ENCODE measurements at regions not wholly inside any gene's neighbourhood (a gene's known extent, or its start where the extent isn't known, plus 50 kb on each side); places are given as distances from the start of the nearest gene placed in this dataset.

DNA sequence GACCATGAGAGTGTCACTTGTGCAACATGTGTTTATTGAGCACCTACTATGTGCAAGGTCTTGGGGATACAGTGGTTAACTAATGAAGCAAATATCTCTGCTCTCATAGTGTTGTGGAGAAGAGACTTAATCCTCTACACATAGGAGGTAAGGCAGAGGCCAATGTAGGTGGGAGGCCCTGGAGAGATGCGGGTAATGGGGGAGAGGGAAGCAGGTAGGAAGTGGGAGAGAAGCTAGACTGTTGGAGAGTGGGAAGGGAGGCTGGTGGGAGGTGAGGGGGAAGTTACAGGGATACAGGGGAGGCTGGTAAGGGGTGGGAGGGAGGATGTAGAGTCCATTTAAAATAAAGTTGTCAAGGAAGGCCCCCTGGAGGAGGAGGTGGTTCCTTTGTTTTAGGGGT is 240.0 kb downstream of the MIAT start:
- no peak for DNase-seq

DNA sequence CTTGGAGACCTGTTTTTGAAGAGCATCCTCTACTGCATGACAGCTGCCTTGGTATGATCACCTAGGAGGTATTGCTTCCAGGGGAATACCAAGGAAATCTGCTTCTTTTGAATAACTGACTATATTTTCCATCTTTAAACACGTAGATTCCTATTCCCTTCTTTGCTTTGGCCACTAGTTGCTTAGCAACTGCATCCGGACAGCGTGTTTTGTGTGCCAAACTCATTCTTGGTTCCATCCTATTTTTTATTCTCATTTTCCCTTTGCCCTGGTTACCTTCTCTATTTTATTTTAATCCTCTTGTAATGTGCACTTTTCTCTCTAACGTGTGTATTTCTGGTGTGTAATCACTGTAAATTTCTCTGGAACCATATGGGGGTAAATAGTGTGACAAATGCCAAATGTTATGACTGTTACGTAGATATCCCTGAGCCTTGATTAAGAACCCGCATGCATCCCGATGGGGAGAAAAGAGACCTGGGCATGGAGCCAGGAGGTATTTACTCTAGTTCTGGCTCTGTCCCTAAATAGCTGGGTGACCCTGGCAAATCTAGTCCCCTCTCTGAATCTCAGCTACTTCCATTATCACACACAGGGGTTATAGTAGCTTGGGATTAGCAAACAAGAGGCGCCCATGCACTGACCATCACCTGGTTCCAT is 241.7 kb downstream of the MIAT start:
- no peak for DNase-seq

DNA sequence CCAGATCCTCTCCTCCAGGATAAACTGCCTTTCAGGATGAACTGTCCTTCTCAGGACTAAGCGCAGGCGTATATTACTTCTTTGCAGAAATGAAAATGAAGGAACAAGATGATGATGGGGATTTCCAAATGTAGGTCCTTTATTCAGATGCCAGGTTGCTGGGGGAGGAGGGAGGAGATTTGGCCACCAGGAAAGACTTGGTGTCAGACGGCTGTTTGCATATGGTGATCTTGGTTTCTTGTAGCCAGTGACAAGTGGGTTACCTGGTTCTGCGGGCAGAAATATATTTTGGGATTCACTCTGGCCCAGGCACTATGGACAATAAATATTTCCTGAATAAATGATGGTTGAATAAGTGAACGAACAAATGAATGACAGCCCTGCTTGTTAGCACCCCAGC is 243.4 kb downstream of the MIAT start:
- no peak for DNase-seq

- DNase-seq: no peak
Measured at GRCh38 chr22:26901198-26901816, 243.9 kb downstream of the MIAT start.

DNA sequence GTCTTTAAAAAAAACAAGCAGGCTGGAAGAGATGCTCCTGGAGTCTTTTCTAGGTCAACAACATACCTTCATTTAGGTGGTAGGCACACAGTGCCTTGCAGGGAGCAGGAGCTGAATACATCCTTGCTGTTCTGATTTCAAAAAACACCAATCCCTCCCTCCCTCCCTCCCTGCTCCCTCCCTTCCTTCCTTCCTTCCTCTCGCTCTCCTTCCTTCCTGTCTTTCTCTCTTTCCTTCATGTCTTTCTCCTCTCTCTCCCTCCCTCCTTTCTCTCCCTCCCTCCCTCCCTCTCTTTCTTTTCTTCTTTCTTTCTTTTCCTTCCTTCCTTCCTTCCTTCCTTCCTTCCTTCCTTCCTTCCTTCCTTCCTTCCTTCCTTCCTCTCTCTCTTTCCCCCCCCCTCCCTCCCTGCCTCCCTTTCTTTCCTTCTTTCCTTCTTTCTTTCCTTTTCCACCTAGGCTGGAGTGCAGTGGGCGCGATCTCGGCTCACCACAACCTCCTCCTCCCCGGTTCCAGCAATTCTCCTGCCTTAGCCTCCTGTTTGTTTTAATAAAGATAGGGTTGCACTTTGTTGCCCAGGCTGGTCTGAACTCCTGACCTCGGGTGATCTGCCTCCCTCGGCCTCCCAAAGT is 245.1 kb downstream of the MIAT start:
- DNase-seq: no peak

DNA sequence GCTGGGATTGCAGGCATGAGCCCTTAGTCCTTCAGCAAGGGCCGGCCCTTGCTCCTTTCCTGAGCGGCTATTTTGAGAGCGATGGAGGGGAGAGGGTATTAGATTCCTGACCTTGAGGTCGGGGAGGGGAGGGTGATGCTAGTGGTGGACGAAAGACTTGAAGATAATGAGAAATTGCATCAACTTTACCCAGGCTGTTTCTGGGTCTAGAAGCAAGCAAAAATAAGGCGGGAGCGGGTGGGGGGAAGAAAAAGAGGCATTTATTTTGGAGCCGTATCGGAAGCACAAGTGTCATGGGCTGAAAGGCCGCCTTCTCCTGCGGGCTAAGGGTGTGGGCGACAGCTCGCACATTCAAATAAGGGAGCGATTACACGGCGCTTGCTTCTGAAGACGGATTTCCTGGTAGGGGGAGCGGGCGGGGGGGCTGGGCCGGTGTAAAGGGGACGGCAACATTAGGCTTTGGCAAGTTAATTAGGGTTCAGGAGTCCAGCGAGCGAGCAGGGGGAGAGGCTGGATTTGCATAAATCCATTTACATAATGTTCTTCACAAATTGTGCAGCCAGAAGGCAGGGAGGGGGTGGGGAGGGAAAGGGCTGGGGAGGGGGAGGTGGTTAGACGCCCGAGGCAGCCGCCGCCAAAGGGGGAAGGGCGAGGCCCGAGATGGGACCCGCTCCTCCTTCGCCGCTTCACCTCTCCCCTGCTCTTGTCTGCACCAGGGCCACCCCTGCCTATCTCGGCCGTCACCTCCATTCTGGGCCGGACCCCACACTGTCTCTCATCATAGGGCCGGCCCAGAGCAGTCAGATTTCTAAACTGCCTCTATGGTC is 245.9 kb downstream of the MIAT start:
- DNase-seq: no peak

- no peak for DNase-seq
Measured at GRCh38 chr22:26904483-26904882, 247.1 kb downstream of the MIAT start.

- no peak for DNase-seq
Measured at GRCh38 chr22:26905076-26905475, 247.7 kb downstream of the MIAT start.

- DNase-seq: no peak
Measured at GRCh38 chr22:26905640-26906039, 248.3 kb downstream of the MIAT start.

DNA sequence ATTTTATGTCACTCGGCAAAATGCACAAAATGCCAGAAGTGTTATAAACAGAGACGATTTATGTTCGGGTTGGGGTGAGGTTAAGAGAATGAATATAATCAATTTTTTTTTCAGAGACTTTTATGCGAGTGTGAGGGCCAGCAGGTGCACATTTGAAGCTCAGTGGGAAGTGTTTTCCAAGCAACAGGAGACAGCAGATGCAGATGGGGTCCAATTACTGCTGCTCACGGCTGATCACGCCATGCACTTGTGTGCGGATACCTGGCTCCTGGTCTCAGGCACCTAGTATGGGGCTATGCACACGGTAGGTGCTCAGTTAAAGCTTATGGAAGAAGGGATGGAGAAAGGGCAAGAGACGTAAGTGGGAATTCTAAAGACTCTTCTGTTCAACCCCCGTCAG is 249.1 kb downstream of the MIAT start:
- DNase-seq: no peak

GRCh38 chr22:26907366-26907765 is 250.0 kb downstream of the MIAT start:
- DNase-seq: no peak

GRCh38 chr22:26910845-26911244 is 253.5 kb downstream of the MIAT start:
- DNase-seq: no peak

DNA sequence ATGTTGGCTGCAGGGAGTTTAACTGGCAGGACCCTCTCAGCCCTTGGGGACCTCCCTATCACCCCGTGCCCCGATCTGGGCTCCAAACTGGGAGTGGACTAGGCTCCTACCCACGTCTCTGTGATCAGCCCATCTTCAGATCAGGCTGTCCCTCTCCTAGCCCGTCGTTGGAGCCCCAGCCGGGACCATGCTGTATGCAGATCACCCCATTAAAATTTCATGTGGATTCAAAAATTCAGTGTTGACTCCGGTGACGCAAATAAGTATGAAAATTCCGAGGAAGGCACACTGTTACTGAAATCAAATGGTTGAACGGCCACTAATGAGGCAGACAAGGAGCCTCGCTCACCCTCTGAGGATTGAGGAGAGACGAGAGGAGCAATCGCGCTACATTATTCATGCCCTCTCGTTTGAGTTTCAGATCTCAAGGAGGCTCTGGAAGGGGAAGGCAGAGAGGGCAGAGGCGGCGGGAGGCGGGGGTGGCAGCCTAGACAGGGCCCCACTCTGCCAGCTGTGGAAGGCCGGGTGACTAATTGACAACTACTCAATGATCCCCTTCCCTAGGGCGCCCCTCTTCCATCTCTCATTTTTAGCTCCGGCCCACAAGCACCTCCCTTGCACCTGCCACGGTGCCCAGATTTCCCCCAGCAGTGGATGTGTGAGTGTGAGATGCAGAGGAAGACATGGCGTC is 255.4 kb downstream of the MIAT start:
- no peak for DNase-seq

DNA sequence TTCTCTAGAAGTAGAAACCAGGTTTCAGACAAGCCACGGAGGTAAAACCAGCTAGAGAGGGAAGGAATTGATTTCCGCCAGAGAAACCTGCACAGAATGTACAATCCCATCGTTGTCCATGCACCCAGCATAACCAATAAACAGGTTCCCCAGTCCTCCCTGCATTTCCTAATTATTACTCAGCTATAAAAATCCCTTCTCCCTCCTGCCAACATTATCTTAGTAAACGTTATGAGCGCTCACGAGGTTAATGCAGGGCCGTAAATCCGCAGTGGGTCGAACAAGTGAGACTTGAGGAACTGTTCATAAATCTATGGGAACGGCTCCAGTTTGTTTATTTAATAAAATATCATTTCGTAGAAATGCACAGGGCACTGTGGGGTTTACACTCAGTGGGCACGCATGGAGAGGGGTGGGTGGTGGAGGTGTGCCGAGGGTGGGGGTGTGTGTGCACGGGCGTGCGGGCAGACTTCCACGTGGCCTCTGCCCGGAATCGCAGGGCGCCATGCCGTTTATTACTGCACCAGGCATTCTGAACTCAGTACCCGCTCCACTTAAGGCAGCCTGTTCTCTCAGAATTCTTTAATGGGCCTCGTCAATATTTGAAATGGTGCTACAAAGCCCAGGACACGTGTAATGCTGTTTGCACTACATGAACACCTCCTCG is 257.3 kb downstream of the MIAT start:
- DNase-seq: no peak

- DNase-seq: no peak
Measured at GRCh38 chr22:26916236-26916635, 258.8 kb downstream of the MIAT start.

- DNase-seq: no peak
Measured at GRCh38 chr22:26918226-26918625, 260.8 kb downstream of the MIAT start.

- DNase-seq: no peak
Measured at GRCh38 chr22:26921726-26922125, 264.3 kb downstream of the MIAT start.

GRCh38 chr22:26922806-26923205 is 265.4 kb downstream of the MIAT start:
- no peak for DNase-seq

DNA sequence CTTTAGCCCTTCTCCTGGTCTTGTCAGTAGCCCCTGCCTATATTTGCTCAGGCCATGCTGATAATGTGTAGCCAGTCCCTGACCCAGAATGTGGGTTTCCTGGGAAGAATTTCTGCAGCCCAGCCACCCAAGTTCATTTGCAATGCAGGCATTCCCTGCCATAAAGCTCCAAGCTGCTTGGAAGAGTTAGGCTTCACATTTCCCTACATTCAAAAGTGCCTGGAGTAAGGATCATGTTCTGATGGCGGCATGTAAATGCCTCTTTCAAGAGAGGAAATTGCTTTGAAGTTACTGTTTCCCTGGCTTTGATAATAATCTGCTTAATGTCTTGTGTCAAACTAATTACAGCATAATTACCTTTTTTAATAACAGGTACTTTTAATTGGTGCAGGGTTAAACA is 266.1 kb downstream of the MIAT start:
- no peak for DNase-seq

GRCh38 chr22:26927821-26928220 is 270.4 kb downstream of the MIAT start:
- no peak for DNase-seq

- no peak for DNase-seq
Measured at GRCh38 chr22:26931471-26931870, 274.1 kb downstream of the MIAT start.

DNA sequence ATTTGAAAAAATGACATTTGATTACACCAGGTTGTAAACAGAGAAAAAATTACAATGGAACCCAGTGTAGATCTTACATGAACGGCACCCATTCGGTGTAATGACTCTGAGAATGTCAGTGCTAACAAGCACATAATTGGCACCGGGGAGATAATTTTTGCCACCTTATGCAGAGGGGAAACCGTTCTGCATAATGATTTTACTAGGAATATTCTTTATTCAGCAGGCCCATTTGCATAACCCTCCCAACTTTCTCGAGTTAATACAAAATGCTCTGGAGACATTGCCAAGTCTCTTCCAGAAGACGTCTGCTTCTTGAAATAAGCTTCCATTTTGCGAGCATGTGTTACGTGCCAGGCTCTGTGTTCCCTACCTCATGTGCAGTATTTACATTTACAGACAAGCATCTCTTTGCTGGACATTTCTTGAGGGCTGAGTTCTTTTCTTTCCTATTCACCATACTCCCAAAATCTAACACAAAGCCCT is 275.8 kb downstream of the MIAT start:
- no peak for DNase-seq

Data from activated CD4-positive, alpha-beta T cell treated with anti-CD3 and anti-CD28 coated beads, Interleukin-2, amount 50 U/mL, for 16 hours (primary cell).